Lower leg skin (tissue), 3 donors: ENCODE measurements at regions not wholly inside any gene's neighbourhood (a gene's known extent, or its start where the extent isn't known, plus 50 kb on each side); places are given as distances from the start of the nearest gene placed in this dataset.

ENCODE experiments used
- POLR2A ChIP-seq, 2 donors: fragments of 450-650 bp; IDR thresholded peaks; one replicate each; pipeline ENCODE4 v1.6.1; 2016 to 2017; ENCODE audit warnings: antibody characterized with exemption in 2 of 2, mild to moderate bottlenecking in 1 of 2, moderate library complexity in 1 of 2
- TF ChIP-seq, protein P1 (sequence below), 3 donors: fragments of 450-650 bp; IDR thresholded peaks; one replicate each; pipeline ENCODE4 v1.5.1; 2016; ENCODE audit warnings: antibody characterized with exemption in 3 of 3, mild to moderate bottlenecking in 3 of 3, moderate library complexity in 2 of 3

- TF ChIP-seq, protein P1, sequence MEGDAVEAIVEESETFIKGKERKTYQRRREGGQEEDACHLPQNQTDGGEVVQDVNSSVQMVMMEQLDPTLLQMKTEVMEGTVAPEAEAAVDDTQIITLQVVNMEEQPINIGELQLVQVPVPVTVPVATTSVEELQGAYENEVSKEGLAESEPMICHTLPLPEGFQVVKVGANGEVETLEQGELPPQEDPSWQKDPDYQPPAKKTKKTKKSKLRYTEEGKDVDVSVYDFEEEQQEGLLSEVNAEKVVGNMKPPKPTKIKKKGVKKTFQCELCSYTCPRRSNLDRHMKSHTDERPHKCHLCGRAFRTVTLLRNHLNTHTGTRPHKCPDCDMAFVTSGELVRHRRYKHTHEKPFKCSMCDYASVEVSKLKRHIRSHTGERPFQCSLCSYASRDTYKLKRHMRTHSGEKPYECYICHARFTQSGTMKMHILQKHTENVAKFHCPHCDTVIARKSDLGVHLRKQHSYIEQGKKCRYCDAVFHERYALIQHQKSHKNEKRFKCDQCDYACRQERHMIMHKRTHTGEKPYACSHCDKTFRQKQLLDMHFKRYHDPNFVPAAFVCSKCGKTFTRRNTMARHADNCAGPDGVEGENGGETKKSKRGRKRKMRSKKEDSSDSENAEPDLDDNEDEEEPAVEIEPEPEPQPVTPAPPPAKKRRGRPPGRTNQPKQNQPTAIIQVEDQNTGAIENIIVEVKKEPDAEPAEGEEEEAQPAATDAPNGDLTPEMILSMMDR (IDR thresholded peaks at IDR 0.05), result no peak
- no peak for TF ChIP-seq POLR2A (IDR thresholded peaks at IDR 0.05)
These were observed 248.4 kb upstream of the CMC1 start for GRCh38 chr3:27993051-27993450.
